ENCODE measurements at regions not wholly inside any gene's neighbourhood (a gene's known extent, or its start where the extent isn't known, plus 50 kb on each side); places are given as distances from the start of the nearest gene placed in this dataset.

GRCh38 chr4:123856689-123857545 lies 460.3 kb downstream of the SPRY1 start:
- H3K4me3 ChIP-seq (IDR thresholded peaks at IDR 0.05; ENCODE audit: insufficient read depth, low read depth, low read length), result no peak overlapping the region
- H3K79me2 ChIP-seq (ENCODE audit: insufficient read depth, low read depth), result no peaks in the 10 kb centered on the region
- H2AFZ ChIP-seq (ENCODE audit: low read depth), result no peak overlapping the region
- TF ChIP-seq CTCF (conservative IDR thresholded peaks at IDR 0.05; ENCODE audit: low read depth, low read length), result no peak
- H3K4me2 ChIP-seq, result no peak overlapping the region
- H3K4me1 ChIP-seq (ENCODE audit: low read depth, poor library complexity, severe bottlenecking), result peaks cover 5% of the 10 kb centered on the region
- no peaks in the 10 kb centered on the region for H4K20me1 ChIP-seq (ENCODE audit: insufficient read depth)
- no peak overlapping the region for H3K27ac ChIP-seq
- no peaks in the 10 kb centered on the region for H3K36me3 ChIP-seq (ENCODE audit: insufficient read depth)
- no peaks in the 10 kb centered on the region for H3K27me3 ChIP-seq (ENCODE audit: insufficient read depth, low read depth)
- H3K9ac ChIP-seq, result no peak overlapping the region

GRCh38 chr4:123858465-123858864 lies 461.9 kb downstream of the SPRY1 start:
- H2AFZ ChIP-seq (ENCODE audit: low read depth), result no peak overlapping the region
- no peaks in the 10 kb centered on the region for H3K27me3 ChIP-seq (ENCODE audit: insufficient read depth, low read depth)
- H4K20me1 ChIP-seq (ENCODE audit: insufficient read depth), result no peaks in the 10 kb centered on the region
- no peak overlapping the region for H3K27ac ChIP-seq
- no peaks in the 10 kb centered on the region for H3K79me2 ChIP-seq (ENCODE audit: insufficient read depth, low read depth)
- TF ChIP-seq CTCF (conservative IDR thresholded peaks at IDR 0.05; ENCODE audit: low read depth, low read length), result no peak
- H3K4me3 ChIP-seq (IDR thresholded peaks at IDR 0.05; ENCODE audit: insufficient read depth, low read depth, low read length), result no peak overlapping the region
- H3K4me1 ChIP-seq (ENCODE audit: low read depth, poor library complexity, severe bottlenecking), result peaks cover 5% of the 10 kb centered on the region
- H3K4me2 ChIP-seq, result no peak overlapping the region
- no peak overlapping the region for H3K9ac ChIP-seq
- no peaks in the 10 kb centered on the region for H3K36me3 ChIP-seq (ENCODE audit: insufficient read depth)

GRCh38 chr4:123862812-123863211 lies 466.2 kb downstream of the SPRY1 start:
- H3K27ac ChIP-seq, result no peak overlapping the region
- TF ChIP-seq CTCF (conservative IDR thresholded peaks at IDR 0.05; ENCODE audit: low read depth, low read length), result no peak

GRCh38 chr4:123866796-123867195 lies 470.2 kb downstream of the SPRY1 start:
- Histone ChIP-seq H2AFZ (ENCODE audit: low read depth) (no peak overlapping the region), H3K79me2 (ENCODE audit: insufficient read depth, low read depth) (no peaks in the 10 kb centered on the region), H3K4me3 (IDR thresholded peaks at IDR 0.05; ENCODE audit: insufficient read depth, low read depth, low read length) (no peak overlapping the region), H3K27me3 (ENCODE audit: insufficient read depth, low read depth) (no peaks in the 10 kb centered on the region), H3K9ac (no peak overlapping the region), H3K4me1 (ENCODE audit: low read depth, poor library complexity, severe bottlenecking) (no peaks in the 10 kb centered on the region), H4K20me1 (ENCODE audit: insufficient read depth) (no peaks in the 10 kb centered on the region), H3K27ac (no peak overlapping the region), H3K4me2 (no peak overlapping the region), H3K36me3 (ENCODE audit: insufficient read depth) (no peaks in the 10 kb centered on the region)
- no peak for TF ChIP-seq CTCF (conservative IDR thresholded peaks at IDR 0.05; ENCODE audit: low read depth, low read length)

More at GRCh38 chr4:123862812-123863211, 466.2 kb downstream of the SPRY1 start:
- Histone ChIP-seq H3K36me3 (ENCODE audit: insufficient read depth) (no peaks in the 10 kb centered on the region), H3K9ac (no peak overlapping the region), H3K79me2 (ENCODE audit: insufficient read depth, low read depth) (no peaks in the 10 kb centered on the region), H3K27me3 (ENCODE audit: insufficient read depth, low read depth) (no peaks in the 10 kb centered on the region), H2AFZ (ENCODE audit: low read depth) (no peak overlapping the region), H4K20me1 (ENCODE audit: insufficient read depth) (no peaks in the 10 kb centered on the region), H3K4me3 (IDR thresholded peaks at IDR 0.05; ENCODE audit: insufficient read depth, low read depth, low read length) (no peak overlapping the region), H3K4me2 (no peak overlapping the region), H3K4me1 (ENCODE audit: low read depth, poor library complexity, severe bottlenecking) (peaks cover 5% of the 10 kb centered on the region)

Data from KMS-11 (cell line).